Endothelial cell of umbilical vein (primary cell): ENCODE measurements at regions not wholly inside any gene's neighbourhood (a gene's known extent, or its start where the extent isn't known, plus 50 kb on each side); places are given as distances from the start of the nearest gene placed in this dataset.

Experiments used
- BruUV-seq: library from RNA; stranded (reverse); fragments of 400-500 nt; replicated peaks from 2 replicates; lab custom pipeline; 2021; lab: Mats Ljungman, UMichigan
- CTCF ChIA-PET: fragments of 300-600, 350-600 bp; sonication (Branson Sonifier 250); formaldehyde crosslinking; loops from one replicate; lab custom pipeline; 2021; ENCODE audit warnings: antibody characterized with exemption, inconsistent platforms; lab: Charles Lee
- POLR2A ChIA-PET: fragments of 300-600, 350-600 bp; sonication (Branson Sonifier 250); formaldehyde crosslinking; loops from one replicate; lab custom pipeline; 2021; ENCODE audit warnings: antibody characterized with exemption, inconsistent platforms; lab: Charles Lee
- DNase-seq: peaks from one replicate; pipeline ENCODE4 v3.0.0-alpha.2; 2011; ENCODE audit warnings: low read depth, low spot score
- FAIRE-seq: peaks from 2 replicates; lab custom pipeline; 2011; peaks lifted over from hg19 to GRCh38; lab: Jason Lieb, UNC
- H2AFZ ChIP-seq: 2 replicates; pipeline ENCODE4 v1.6.0; 2012; ENCODE audit warnings: low read depth, low read length, control low read depth, inconsistent platforms
- H3K27ac ChIP-seq: 2 replicates; pipeline ENCODE4 v1.5.1; 2011; ENCODE audit warnings: low read depth, mild to moderate bottlenecking, control low read depth, low read length, moderate library complexity; ENCODE audit not compliant: insufficient read depth
- H3K27me3 ChIP-seq, 2 experiments: 2 replicates each; pipeline versions ENCODE4 v1.6.0 to v1.6.1; 2011; ENCODE audit warnings: low read length in 2 of 2, mixed read lengths in 1 of 2; ENCODE audit not compliant: control insufficient read depth in 2 of 2, insufficient read depth in 2 of 2
- H3K36me3 ChIP-seq, 2 experiments: 2 replicates in 1 of 2; 3 replicates in 1 of 2; pipeline ENCODE4 v1.5.1; 2011; ENCODE audit warnings: low read length in 2 of 2, mild to moderate bottlenecking in 1 of 2, moderate library complexity in 1 of 2; ENCODE audit not compliant: control insufficient read depth in 2 of 2, insufficient read depth in 2 of 2; ENCODE audit errors: extremely low read depth in 1 of 2
- H3K4me1 ChIP-seq: 3 replicates; pipeline ENCODE4 v1.5.1; 2011; ENCODE audit warnings: mild to moderate bottlenecking, low read length; ENCODE audit not compliant: control insufficient read depth, insufficient read depth; ENCODE audit errors: extremely low read depth
- H3K4me2 ChIP-seq: 2 replicates; pipeline ENCODE4 v1.6.1; 2011; ENCODE audit warnings: low read length, control low read depth, mixed read lengths; ENCODE audit not compliant: insufficient read depth
- H3K4me3 ChIP-seq, 3 experiments: fragments of 200-600 bp in 1 of 3; sonication (generic), shearing (Covaris generic) in 1 of 3; replicated peaks in 1 of 3; 2 replicates each; pipeline ENCODE4 v1.5.1; 2011 to 2016; ENCODE audit warnings: control low read depth in 3 of 3, low read length in 3 of 3, mild to moderate bottlenecking in 2 of 3, inconsistent platforms in 1 of 3, low read depth in 1 of 3, moderate library complexity in 1 of 3; ENCODE audit not compliant: insufficient read depth in 1 of 3
- H3K79me2 ChIP-seq: 2 replicates; pipeline ENCODE4 v1.6.0; 2012; ENCODE audit warnings: low read length, inconsistent platforms; ENCODE audit not compliant: control insufficient read depth, insufficient read depth
- H3K9ac ChIP-seq: replicated peaks from 2 replicates; pipeline ENCODE3; 2011; ENCODE audit warnings: low read length, control low read depth; ENCODE audit not compliant: insufficient read depth; ENCODE audit errors: extremely low read depth
- H3K9me1 ChIP-seq: replicated peaks from 3 replicates; pipeline ENCODE4 v1.6.0; 2011; ENCODE audit warnings: mild to moderate bottlenecking, low read length; ENCODE audit not compliant: control insufficient read depth, insufficient read depth; ENCODE audit errors: extremely low read depth
- H3K9me3 ChIP-seq: replicated peaks from 2 replicates; pipeline ENCODE4 v1.5.1; 2012; ENCODE audit warnings: low read length, inconsistent platforms; ENCODE audit not compliant: control insufficient read depth, insufficient read depth
- H4K20me1 ChIP-seq: replicated peaks from 2 replicates; pipeline ENCODE3; 2011; ENCODE audit warnings: mild to moderate bottlenecking, low read length; ENCODE audit not compliant: control insufficient read depth, insufficient read depth; ENCODE audit errors: extremely low read depth
- CTCF ChIP-seq, 2 donors: IDR thresholded peaks; 1 replicate in 1 of 2; 2 replicates in 1 of 2; pipeline ENCODE4 v1.5.1; 2011; ENCODE audit warnings: low read length in 2 of 2, mild to moderate bottlenecking in 2 of 2, moderate library complexity in 2 of 2, control low read depth in 1 of 2, inconsistent platforms in 1 of 2, low read depth in 1 of 2; ENCODE audit not compliant: insufficient read depth in 1 of 2; ENCODE audit errors: extremely low read depth in 1 of 2
- EZH2 ChIP-seq: IDR thresholded peaks from 2 replicates; pipeline ENCODE4 v1.6.1; 2012; ENCODE audit warnings: borderline replicate concordance, low read depth, mild to moderate bottlenecking, moderate library complexity, low read length, inconsistent platforms; ENCODE audit not compliant: severe bottlenecking
- FOS ChIP-seq: IDR thresholded peaks from 2 replicates; pipeline ENCODE4 v1.6.1; 2011; ENCODE audit warnings: mild to moderate bottlenecking, low read length, moderate library complexity, borderline replicate concordance; ENCODE audit not compliant: insufficient read depth
- GATA2 ChIP-seq: IDR thresholded peaks from 2 replicates; pipeline ENCODE4 v1.7.0; 2011; ENCODE audit warnings: low read depth, mild to moderate bottlenecking, moderate library complexity, mixed read lengths, low read length; ENCODE audit not compliant: insufficient read length, insufficient read depth
- JUN ChIP-seq: IDR thresholded peaks from 2 replicates; pipeline ENCODE4 v1.6.1; 2011; ENCODE audit warnings: borderline replicate concordance, low read depth; ENCODE audit not compliant: insufficient read length, insufficient read depth
- MAX ChIP-seq: IDR thresholded peaks from 2 replicates; pipeline ENCODE4 v1.6.1; 2011; ENCODE audit not compliant: insufficient read depth, insufficient read length
- MYC ChIP-seq: IDR thresholded peaks from one replicate; pipeline ENCODE4 v1.6.1; 2011; ENCODE audit warnings: mild to moderate bottlenecking, low read depth, low read length
- POLR2A ChIP-seq: IDR thresholded peaks from 2 replicates; pipeline ENCODE4 v1.6.1; 2012; ENCODE audit warnings: low read depth, mild to moderate bottlenecking, control low read depth, low read length
- POLR2AphosphoS5 ChIP-seq: IDR thresholded peaks from 2 replicates; pipeline ENCODE4 v1.6.1; 2012; ENCODE audit warnings: low read depth, mild to moderate bottlenecking, control low read depth, low read length, moderate library complexity; ENCODE audit not compliant: insufficient read depth
- dilution Hi-C: fragments of 300-500 bp; cut with MboI; formaldehyde crosslinking; loops from one replicate; pipeline ENCODE4 v1.15.0; 2019; ENCODE audit warnings: low sequenced_read_pairs; ENCODE audit not compliant: extremely low pct_ligation_motif_present
- intact Hi-C: fragments of 100-400 bp; cut with micrococcal nuclease; formaldehyde crosslinking; loops from one replicate; pipeline ENCODE4 v1.10.0; 2022

- H3K79me2 ChIP-seq: no peaks in the 10 kb centered on the region
These were observed 120.5 kb upstream of the NGF start for GRCh38 chr1:115458426-115459114.

More at GRCh38 chr1:115458426-115459114, 120.5 kb upstream of the NGF start:
- FAIRE-seq (no peak), DNase-seq (no peak)
- no peaks in the 10 kb centered on the region for H3K4me1 ChIP-seq
- TF ChIP-seq CTCF (IDR thresholded peaks at IDR 0.05; ENCODE audit: extremely low read depth in 1 of 2, insufficient read depth in 1 of 2, low read depth in 1 of 2, low read length in 2 of 2) (no peak), MYC (no peak), GATA2 (no peak), FOS (no peak), MAX (no peak), POLR2A (no peak), POLR2AphosphoS5 (no peak), EZH2 (no peak), JUN (no peak)
- CTCF ChIA-PET: interaction anchor here (1.1 kb wide), 1 partner anchor 321 kb away, joined by 3 read pairs; no protein-coding TSS in a partner anchor
- no peaks in the 10 kb centered on the region for H3K9me1 ChIP-seq
- H3K9me3 ChIP-seq: no peaks in the 10 kb centered on the region
- no peaks in the 10 kb centered on the region for H4K20me1 ChIP-seq
- intact Hi-C loops: no loop called here
- H3K27ac ChIP-seq: no peak overlapping the region
- no peaks in the 10 kb centered on the region for H3K36me3 ChIP-seq
- H3K4me2 ChIP-seq: no peak overlapping the region
- POLR2A ChIA-PET: no interaction called here
- H3K27me3 ChIP-seq: no peaks in the 10 kb centered on the region
- no peak overlapping the region for H3K4me3 ChIP-seq
- no TSS peak for BruUV-seq
- dilution Hi-C loops: no loop called here
- no peak overlapping the region for H3K9ac ChIP-seq
- no peak overlapping the region for H2AFZ ChIP-seq
